ENCODE measurements at regions not wholly inside any gene's neighbourhood (a gene's known extent, or its start where the extent isn't known, plus 50 kb on each side); places are given as distances from the start of the nearest gene placed in this dataset.

- DNase-seq (no peak), ATAC-seq (no peak)
- Mint-ChIP-seq H3K36me3 (ENCODE audit: insufficient read depth) (no peaks in the 10 kb centered on the region), H3K4me3 (no peak overlapping the region), H3K9me3 (peaks cover 6% of the 10 kb centered on the region), H3K4me1 (ENCODE audit: low read depth) (no peaks in the 10 kb centered on the region), H3K27me3 (ENCODE audit: low read depth) (no peaks in the 10 kb centered on the region)
Measured at GRCh38 chr2:34307636-34308035, 708.5 kb upstream of the FAM98A start.

- no peaks in the 10 kb centered on the region for H3K36me3 Mint-ChIP-seq (ENCODE audit: insufficient read depth)
Measured at GRCh38 chr2:34306745-34307144, 707.6 kb upstream of the FAM98A start.

GRCh38 chr2:34305587-34305986 lies 706.5 kb upstream of the FAM98A start:
- ATAC-seq: no peak
- H3K4me3 Mint-ChIP-seq: no peak overlapping the region
- no peaks in the 10 kb centered on the region for H3K36me3 Mint-ChIP-seq (ENCODE audit: insufficient read depth)
- H3K27me3 Mint-ChIP-seq (ENCODE audit: low read depth): no peaks in the 10 kb centered on the region
- no peaks in the 10 kb centered on the region for H3K4me1 Mint-ChIP-seq (ENCODE audit: low read depth)
- no peaks in the 10 kb centered on the region for H3K9me3 Mint-ChIP-seq
- no peak for DNase-seq

More at GRCh38 chr2:34306745-34307144, 707.6 kb upstream of the FAM98A start:
- no peak for ATAC-seq
- Mint-ChIP-seq H3K27me3 (ENCODE audit: low read depth) (no peaks in the 10 kb centered on the region), H3K4me1 (ENCODE audit: low read depth) (no peaks in the 10 kb centered on the region), H3K4me3 (no peak overlapping the region), H3K9me3 (no peaks in the 10 kb centered on the region)
- no peak for DNase-seq

- Mint-ChIP-seq H3K9me3 (peaks cover 5% of the 10 kb centered on the region), H3K27me3 (ENCODE audit: low read depth) (no peaks in the 10 kb centered on the region), H3K36me3 (ENCODE audit: insufficient read depth) (no peaks in the 10 kb centered on the region), H3K4me1 (ENCODE audit: low read depth) (no peaks in the 10 kb centered on the region), H3K4me3 (no peak overlapping the region)
- DNase-seq (no peak), ATAC-seq (no peak)
Measured at GRCh38 chr2:34294961-34295360, 695.9 kb upstream of the FAM98A start.

GRCh38 chr2:34291076-34291475 lies 692.0 kb upstream of the FAM98A start:
- no peak for ATAC-seq
- no peak overlapping the region for H3K4me3 Mint-ChIP-seq
- peaks cover 5% of the 10 kb centered on the region for H3K9me3 Mint-ChIP-seq
- no peak for DNase-seq
- H3K27me3 Mint-ChIP-seq (ENCODE audit: low read depth): no peaks in the 10 kb centered on the region
- H3K4me1 Mint-ChIP-seq (ENCODE audit: low read depth): no peaks in the 10 kb centered on the region
- H3K36me3 Mint-ChIP-seq (ENCODE audit: insufficient read depth): no peaks in the 10 kb centered on the region

- Mint-ChIP-seq H3K27me3 (ENCODE audit: low read depth) (no peaks in the 10 kb centered on the region), H3K4me1 (ENCODE audit: low read depth) (no peaks in the 10 kb centered on the region), H3K36me3 (ENCODE audit: insufficient read depth) (no peaks in the 10 kb centered on the region), H3K9me3 (peaks cover 16% of the 10 kb centered on the region), H3K4me3 (no peak overlapping the region)
- DNase-seq (no peak), ATAC-seq (no peak)
Measured at GRCh38 chr2:34288016-34288415, 688.9 kb upstream of the FAM98A start.

GRCh38 chr2:34280606-34281005 lies 681.5 kb upstream of the FAM98A start:
- H3K36me3 Mint-ChIP-seq (ENCODE audit: insufficient read depth): no peaks in the 10 kb centered on the region
- no peaks in the 10 kb centered on the region for H3K4me1 Mint-ChIP-seq (ENCODE audit: low read depth)
- no peak overlapping the region for H3K4me3 Mint-ChIP-seq
- H3K9me3 Mint-ChIP-seq: peaks cover 14% of the 10 kb centered on the region
- H3K27me3 Mint-ChIP-seq (ENCODE audit: low read depth): no peaks in the 10 kb centered on the region
- ATAC-seq: no peak
- DNase-seq: no peak

GRCh38 chr2:34266908-34267697 lies 668.0 kb upstream of the FAM98A start:
- Mint-ChIP-seq H3K4me1 (ENCODE audit: low read depth) (no peaks in the 10 kb centered on the region), H3K4me3 (no peak overlapping the region), H3K27me3 (ENCODE audit: low read depth) (no peaks in the 10 kb centered on the region), H3K9me3 (peaks cover 11% of the 10 kb centered on the region), H3K36me3 (ENCODE audit: insufficient read depth) (no peaks in the 10 kb centered on the region)
- no peak for ATAC-seq
- DNase-seq: no peak

- Mint-ChIP-seq H3K27me3 (ENCODE audit: low read depth) (no peaks in the 10 kb centered on the region), H3K9me3 (no peaks in the 10 kb centered on the region), H3K4me1 (ENCODE audit: low read depth) (no peaks in the 10 kb centered on the region), H3K4me3 (no peak overlapping the region), H3K36me3 (ENCODE audit: insufficient read depth) (no peaks in the 10 kb centered on the region)
- DNase-seq: no peak
- no peak for ATAC-seq
Measured at GRCh38 chr2:34261701-34262100, 662.6 kb upstream of the FAM98A start.

- H3K27me3 Mint-ChIP-seq (ENCODE audit: low read depth): no peaks in the 10 kb centered on the region
- no peak for ATAC-seq
Measured at GRCh38 chr2:34254272-34254878, 655.3 kb upstream of the FAM98A start.

GRCh38 chr2:34252111-34252510 lies 653.0 kb upstream of the FAM98A start:
- no peaks in the 10 kb centered on the region for H3K9me3 Mint-ChIP-seq
- DNase-seq (no peak), ATAC-seq (no peak)
- H3K4me3 Mint-ChIP-seq: no peak overlapping the region
- H3K36me3 Mint-ChIP-seq (ENCODE audit: insufficient read depth): no peaks in the 10 kb centered on the region
- no peaks in the 10 kb centered on the region for H3K4me1 Mint-ChIP-seq (ENCODE audit: low read depth)
- H3K27me3 Mint-ChIP-seq (ENCODE audit: low read depth): no peaks in the 10 kb centered on the region

More at GRCh38 chr2:34254272-34254878, 655.3 kb upstream of the FAM98A start:
- Mint-ChIP-seq H3K9me3 (no peaks in the 10 kb centered on the region), H3K36me3 (ENCODE audit: insufficient read depth) (no peaks in the 10 kb centered on the region), H3K4me1 (ENCODE audit: low read depth) (no peaks in the 10 kb centered on the region), H3K4me3 (no peak overlapping the region)
- no peak for DNase-seq

GRCh38 chr2:34251578-34251977 lies 652.5 kb upstream of the FAM98A start:
- H3K4me3 Mint-ChIP-seq: no peak overlapping the region
- DNase-seq (no peak), ATAC-seq (no peak)
- H3K4me1 Mint-ChIP-seq (ENCODE audit: low read depth): no peaks in the 10 kb centered on the region
- no peaks in the 10 kb centered on the region for H3K27me3 Mint-ChIP-seq (ENCODE audit: low read depth)
- H3K36me3 Mint-ChIP-seq (ENCODE audit: insufficient read depth): no peaks in the 10 kb centered on the region
- H3K9me3 Mint-ChIP-seq: no peaks in the 10 kb centered on the region

- no peak overlapping the region for H3K4me3 Mint-ChIP-seq
- no peaks in the 10 kb centered on the region for H3K4me1 Mint-ChIP-seq (ENCODE audit: low read depth)
- H3K27me3 Mint-ChIP-seq (ENCODE audit: low read depth): no peaks in the 10 kb centered on the region
- no peak for ATAC-seq
- DNase-seq: no peak
- no peaks in the 10 kb centered on the region for H3K36me3 Mint-ChIP-seq (ENCODE audit: insufficient read depth)
- H3K9me3 Mint-ChIP-seq: no peaks in the 10 kb centered on the region
Measured at GRCh38 chr2:34244195-34244594, 645.1 kb upstream of the FAM98A start.

- no peak for ATAC-seq
- no peaks in the 10 kb centered on the region for H3K27me3 Mint-ChIP-seq (ENCODE audit: low read depth)
- no peaks in the 10 kb centered on the region for H3K9me3 Mint-ChIP-seq
- H3K4me3 Mint-ChIP-seq: no peak overlapping the region
- H3K4me1 Mint-ChIP-seq (ENCODE audit: low read depth): no peaks in the 10 kb centered on the region
- no peak for DNase-seq
- no peaks in the 10 kb centered on the region for H3K36me3 Mint-ChIP-seq (ENCODE audit: insufficient read depth)
Measured at GRCh38 chr2:34242763-34243123, 643.6 kb upstream of the FAM98A start.
